ENCODE measurements at regions not wholly inside any gene's neighbourhood (a gene's known extent, or its start where the extent isn't known, plus 50 kb on each side); places are given as distances from the start of the nearest gene placed in this dataset.

- DNase-seq = no peak
These were observed 280.6 kb upstream of the RTL1 start for GRCh38 chr14:101184104-101184455.

GRCh38 chr14:101184572-101184971, 281.1 kb upstream of the RTL1 start:
- DNase-seq = no peak

GRCh38 chr14:101185073-101185835, 281.7 kb upstream of the RTL1 start:
- DNase-seq = no peak

- DNase-seq = no peak
These were observed 282.4 kb upstream of the RTL1 start for GRCh38 chr14:101185946-101186345.

- DNase-seq = no peak
These were observed 283.0 kb upstream of the RTL1 start for GRCh38 chr14:101186544-101186943.

GRCh38 chr14:101186992-101187815, 283.7 kb upstream of the RTL1 start:
- no peak for DNase-seq

GRCh38 chr14:101187816-101188570, 284.5 kb upstream of the RTL1 start:
- no peak for DNase-seq

- DNase-seq = no peak
These were observed 285.0 kb upstream of the RTL1 start for GRCh38 chr14:101188571-101188915.

GRCh38 chr14:101189266-101189665, 285.7 kb upstream of the RTL1 start:
- no peak for DNase-seq

- DNase-seq = no peak
These were observed 286.5 kb upstream of the RTL1 start for GRCh38 chr14:101189962-101190560.

- DNase-seq = no peak
These were observed 287.7 kb upstream of the RTL1 start for GRCh38 chr14:101191101-101191720.

GRCh38 chr14:101191721-101192660, 288.5 kb upstream of the RTL1 start:
- no peak for DNase-seq

- no peak for DNase-seq
These were observed 289.1 kb upstream of the RTL1 start for GRCh38 chr14:101192661-101193000.

GRCh38 chr14:101193106-101193844, 289.8 kb upstream of the RTL1 start:
- DNase-seq = no peak

GRCh38 chr14:101193845-101194372, 290.4 kb upstream of the RTL1 start:
- no peak for DNase-seq

- DNase-seq = no peak
These were observed 291.1 kb upstream of the RTL1 start for GRCh38 chr14:101194373-101195308.

- DNase-seq = no peak
These were observed 291.9 kb upstream of the RTL1 start for GRCh38 chr14:101195309-101195901.

GRCh38 chr14:101196051-101196712, 292.7 kb upstream of the RTL1 start:
- DNase-seq = no peak

Measured in SHP77 treated with DMSO at 0.1 percent for 48 hours (cell line).